ENCODE measurements at regions not wholly inside any gene's neighbourhood (a gene's known extent, or its start where the extent isn't known, plus 50 kb on each side); places are given as distances from the start of the nearest gene placed in this dataset.

- DNase-seq, result no peak
- in situ Hi-C loops (cut with HindIII; ENCODE audit: low pct_ligation_motif_present, low pct_unique_long_range_greater_than_20kb, low sequenced_read_pairs), result no loop called here
Observed at GRCh38 chr3:152615681-152616080, 219.2 kb upstream of the P2RY1 start.

GRCh38 chr3:152617609-152618008, 217.3 kb upstream of the P2RY1 start:
- no peak for DNase-seq
- in situ Hi-C loops (cut with HindIII; ENCODE audit: low pct_ligation_motif_present, low pct_unique_long_range_greater_than_20kb, low sequenced_read_pairs), result no loop called here

GRCh38 chr3:152618529-152618928, 216.4 kb upstream of the P2RY1 start:
- in situ Hi-C loops (cut with HindIII; ENCODE audit: low pct_ligation_motif_present, low pct_unique_long_range_greater_than_20kb, low sequenced_read_pairs), result no loop called here
- DNase-seq, result no peak

GRCh38 chr3:152619691-152620090, 215.2 kb upstream of the P2RY1 start:
- no peak for DNase-seq
- in situ Hi-C loops (cut with HindIII; ENCODE audit: low pct_ligation_motif_present, low pct_unique_long_range_greater_than_20kb, low sequenced_read_pairs), result no loop called here

GRCh38 chr3:152620395-152620794, 214.5 kb upstream of the P2RY1 start:
- in situ Hi-C loops (cut with HindIII; ENCODE audit: low pct_ligation_motif_present, low pct_unique_long_range_greater_than_20kb, low sequenced_read_pairs), result no loop called here

GRCh38 chr3:152621006-152621868, 213.7 kb upstream of the P2RY1 start:
- in situ Hi-C loops (cut with HindIII; ENCODE audit: low pct_ligation_motif_present, low pct_unique_long_range_greater_than_20kb, low sequenced_read_pairs), result no loop called here
- no peak for DNase-seq

More at GRCh38 chr3:152620395-152620794, 214.5 kb upstream of the P2RY1 start:
- DNase-seq, result no peak

GRCh38 chr3:152621967-152622810, 212.7 kb upstream of the P2RY1 start:
- in situ Hi-C loops (cut with HindIII; ENCODE audit: low pct_ligation_motif_present, low pct_unique_long_range_greater_than_20kb, low sequenced_read_pairs), result no loop called here
- no peak for DNase-seq

GRCh38 chr3:152622811-152623167, 212.1 kb upstream of the P2RY1 start:
- DNase-seq, result no peak
- in situ Hi-C loops (cut with HindIII; ENCODE audit: low pct_ligation_motif_present, low pct_unique_long_range_greater_than_20kb, low sequenced_read_pairs), result no loop called here

GRCh38 chr3:152623286-152623911, 211.5 kb upstream of the P2RY1 start:
- no peak for DNase-seq
- in situ Hi-C loops (cut with HindIII; ENCODE audit: low pct_ligation_motif_present, low pct_unique_long_range_greater_than_20kb, low sequenced_read_pairs), result no loop called here

- in situ Hi-C loops (cut with HindIII; ENCODE audit: low pct_ligation_motif_present, low pct_unique_long_range_greater_than_20kb, low sequenced_read_pairs), result no loop called here
Observed at GRCh38 chr3:152626226-152626625, 208.7 kb upstream of the P2RY1 start.

GRCh38 chr3:152628496-152628895, 206.4 kb upstream of the P2RY1 start:
- no peak for DNase-seq
- in situ Hi-C loops (cut with HindIII; ENCODE audit: low pct_ligation_motif_present, low pct_unique_long_range_greater_than_20kb, low sequenced_read_pairs), result no loop called here

More at GRCh38 chr3:152626226-152626625, 208.7 kb upstream of the P2RY1 start:
- no peak for DNase-seq

- no peak for DNase-seq
- in situ Hi-C loops (cut with HindIII; ENCODE audit: low pct_ligation_motif_present, low pct_unique_long_range_greater_than_20kb, low sequenced_read_pairs), result no loop called here
Observed at GRCh38 chr3:152629363-152630122, 205.4 kb upstream of the P2RY1 start.

GRCh38 chr3:152635389-152635788, 199.5 kb upstream of the P2RY1 start:
- no peak for DNase-seq
- in situ Hi-C loops (cut with HindIII; ENCODE audit: low pct_ligation_motif_present, low pct_unique_long_range_greater_than_20kb, low sequenced_read_pairs), result no loop called here

GRCh38 chr3:152636651-152637050, 198.3 kb upstream of the P2RY1 start:
- DNase-seq, result no peak
- in situ Hi-C loops (cut with HindIII; ENCODE audit: low pct_ligation_motif_present, low pct_unique_long_range_greater_than_20kb, low sequenced_read_pairs), result no loop called here

GRCh38 chr3:152638214-152638613, 196.7 kb upstream of the P2RY1 start:
- in situ Hi-C loops (cut with HindIII; ENCODE audit: low pct_ligation_motif_present, low pct_unique_long_range_greater_than_20kb, low sequenced_read_pairs), result no loop called here
- DNase-seq, result no peak

GRCh38 chr3:152638707-152639450, 196.1 kb upstream of the P2RY1 start:
- DNase-seq, result no peak
- in situ Hi-C loops (cut with HindIII; ENCODE audit: low pct_ligation_motif_present, low pct_unique_long_range_greater_than_20kb, low sequenced_read_pairs), result no loop called here

- no peak for DNase-seq
- in situ Hi-C loops (cut with HindIII; ENCODE audit: low pct_ligation_motif_present, low pct_unique_long_range_greater_than_20kb, low sequenced_read_pairs), result no loop called here
Observed at GRCh38 chr3:152641198-152641597, 193.7 kb upstream of the P2RY1 start.

- in situ Hi-C loops (cut with HindIII; ENCODE audit: low pct_ligation_motif_present, low pct_unique_long_range_greater_than_20kb, low sequenced_read_pairs), result no loop called here
- DNase-seq, result no peak
Observed at GRCh38 chr3:152642658-152643057, 192.3 kb upstream of the P2RY1 start.
